Activated CD8-positive, alpha-beta T cell treated with anti-CD3 and anti-CD28 coated beads for 36 hours (primary cell): ENCODE measurements at regions not wholly inside any gene's neighbourhood (a gene's known extent, or its start where the extent isn't known, plus 50 kb on each side); places are given as distances from the start of the nearest gene placed in this dataset.

Experiments used
- ATAC-seq: fragments of 200-7000 bp; cut with Tn5 transposase; one replicate; pipeline ENCODE4 v1.10.0; 2021; ENCODE audit warnings: mild to moderate bottlenecking, moderate library complexity
- CTCF ChIA-PET: fragments of 350-600 bp; sonication (Branson Sonifier 250); formaldehyde crosslinking; loops from one replicate; lab custom pipeline; 2021; ENCODE audit warnings: antibody characterized with exemption; lab: Charles Lee
- POLR2A ChIA-PET: fragments of 350-600 bp; sonication (Branson Sonifier 250); formaldehyde crosslinking; loops from one replicate; lab custom pipeline; 2021; ENCODE audit warnings: antibody characterized with exemption; lab: Charles Lee
- DNase-seq: peaks from one replicate; pipeline ENCODE4 v3.0.0-alpha.2; 2020
- H3K27ac Mint-ChIP-seq: one replicate; pipeline ENCODE4 v1.8.0; 2021; ENCODE audit warnings: mild to moderate bottlenecking, mixed read lengths
- H3K27me3 Mint-ChIP-seq: one replicate; pipeline ENCODE4 v1.8.0; 2021; ENCODE audit warnings: mixed read lengths
- H3K36me3 Mint-ChIP-seq: one replicate; pipeline ENCODE4 v1.8.0; 2021; ENCODE audit warnings: low read depth, mixed read lengths
- H3K4me1 Mint-ChIP-seq: one replicate; pipeline ENCODE4 v1.8.0; 2021; ENCODE audit warnings: low read depth, mixed read lengths
- H3K4me3 Mint-ChIP-seq: one replicate; pipeline ENCODE4 v1.8.0; 2021; ENCODE audit warnings: mild to moderate bottlenecking, moderate library complexity, mixed read lengths
- H3K9me3 Mint-ChIP-seq: one replicate; pipeline ENCODE4 v1.8.0; 2021; ENCODE audit warnings: mixed read lengths
- intact Hi-C: fragments of 100-400 bp; cut with micrococcal nuclease; formaldehyde crosslinking; loops from one replicate; pipeline ENCODE4 v1.10.0; 2022
- TF ChIP-seq, protein P1 (sequence below): fragments of 200-600 bp; IDR thresholded peaks from one replicate; pipeline ENCODE4 v1.8.0; 2022; ENCODE audit warnings: antibody characterized with exemption, mild to moderate bottlenecking

- DNase-seq (no peak), ATAC-seq (no peak)
- Mint-ChIP-seq H3K36me3 (no peaks in the 10 kb centered on the region), H3K4me1 (no peaks in the 10 kb centered on the region), H3K4me3 (no peak overlapping the region), H3K27me3 (no peaks in the 10 kb centered on the region), H3K27ac (no peak overlapping the region), H3K9me3 (no peaks in the 10 kb centered on the region)
- TF ChIP-seq, protein P1, sequence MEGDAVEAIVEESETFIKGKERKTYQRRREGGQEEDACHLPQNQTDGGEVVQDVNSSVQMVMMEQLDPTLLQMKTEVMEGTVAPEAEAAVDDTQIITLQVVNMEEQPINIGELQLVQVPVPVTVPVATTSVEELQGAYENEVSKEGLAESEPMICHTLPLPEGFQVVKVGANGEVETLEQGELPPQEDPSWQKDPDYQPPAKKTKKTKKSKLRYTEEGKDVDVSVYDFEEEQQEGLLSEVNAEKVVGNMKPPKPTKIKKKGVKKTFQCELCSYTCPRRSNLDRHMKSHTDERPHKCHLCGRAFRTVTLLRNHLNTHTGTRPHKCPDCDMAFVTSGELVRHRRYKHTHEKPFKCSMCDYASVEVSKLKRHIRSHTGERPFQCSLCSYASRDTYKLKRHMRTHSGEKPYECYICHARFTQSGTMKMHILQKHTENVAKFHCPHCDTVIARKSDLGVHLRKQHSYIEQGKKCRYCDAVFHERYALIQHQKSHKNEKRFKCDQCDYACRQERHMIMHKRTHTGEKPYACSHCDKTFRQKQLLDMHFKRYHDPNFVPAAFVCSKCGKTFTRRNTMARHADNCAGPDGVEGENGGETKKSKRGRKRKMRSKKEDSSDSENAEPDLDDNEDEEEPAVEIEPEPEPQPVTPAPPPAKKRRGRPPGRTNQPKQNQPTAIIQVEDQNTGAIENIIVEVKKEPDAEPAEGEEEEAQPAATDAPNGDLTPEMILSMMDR = no peak
- POLR2A ChIA-PET = no interaction called here
- intact Hi-C loops = no loop called here
- CTCF ChIA-PET = no interaction called here
These were observed 833.5 kb downstream of the ADGRL2 start for GRCh38 chr1:82634266-82634665.

DNA sequence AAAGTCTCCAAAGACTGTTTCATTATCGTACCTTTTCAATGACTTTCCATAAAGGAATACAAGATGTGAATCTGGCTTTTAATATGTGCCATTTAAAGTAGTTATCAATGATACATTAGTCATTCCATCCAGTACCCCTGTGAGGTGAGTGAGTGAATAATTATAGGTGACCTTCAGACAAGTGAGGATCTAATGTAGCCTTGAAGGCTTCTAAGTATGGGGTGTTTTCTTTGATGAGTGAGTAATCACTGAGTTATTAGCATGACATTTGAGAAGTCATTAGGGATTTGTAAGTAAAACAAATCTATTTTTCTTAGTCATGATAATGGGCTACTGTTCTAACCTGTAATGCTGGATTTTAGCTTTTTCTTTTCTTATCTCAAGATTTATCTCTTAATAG, 831.4 kb downstream of the ADGRL2 start:
- intact Hi-C loops = no loop called here
- H3K27me3 Mint-ChIP-seq = no peaks in the 10 kb centered on the region
- no peak overlapping the region for H3K27ac Mint-ChIP-seq
- TF ChIP-seq, protein P1 = no peak
- H3K36me3 Mint-ChIP-seq = no peaks in the 10 kb centered on the region
- ChIA-PET POLR2A (no interaction called here), CTCF (no interaction called here)
- DNase-seq (no peak), ATAC-seq (no peak)
- no peaks in the 10 kb centered on the region for H3K9me3 Mint-ChIP-seq
- no peak overlapping the region for H3K4me3 Mint-ChIP-seq
- H3K4me1 Mint-ChIP-seq = no peaks in the 10 kb centered on the region

GRCh38 chr1:82628887-82629286, 828.2 kb downstream of the ADGRL2 start:
- no peaks in the 10 kb centered on the region for H3K4me1 Mint-ChIP-seq
- H3K4me3 Mint-ChIP-seq = no peak overlapping the region
- no peak overlapping the region for H3K27ac Mint-ChIP-seq
- ATAC-seq (no peak), DNase-seq (no peak)
- TF ChIP-seq, protein P1 = no peak
- H3K36me3 Mint-ChIP-seq = no peaks in the 10 kb centered on the region
- H3K9me3 Mint-ChIP-seq = peaks cover 10% of the 10 kb centered on the region
- CTCF ChIA-PET = no interaction called here
- POLR2A ChIA-PET = no interaction called here
- intact Hi-C loops = no loop called here
- no peaks in the 10 kb centered on the region for H3K27me3 Mint-ChIP-seq

- intact Hi-C loops = no loop called here
- TF ChIP-seq, protein P1 = no peak
- no peaks in the 10 kb centered on the region for H3K4me1 Mint-ChIP-seq
- no peak for DNase-seq
- CTCF ChIA-PET = no interaction called here
- H3K4me3 Mint-ChIP-seq = no peak overlapping the region
- POLR2A ChIA-PET = no interaction called here
- no peak overlapping the region for H3K27ac Mint-ChIP-seq
- no peak for ATAC-seq
- no peaks in the 10 kb centered on the region for H3K27me3 Mint-ChIP-seq
- H3K36me3 Mint-ChIP-seq = no peaks in the 10 kb centered on the region
- peaks cover 12% of the 10 kb centered on the region for H3K9me3 Mint-ChIP-seq
These were observed 824.8 kb downstream of the ADGRL2 start for GRCh38 chr1:82625537-82625936.

GRCh38 chr1:82621076-82621475, 820.3 kb downstream of the ADGRL2 start:
- DNase-seq = no peak
- Mint-ChIP-seq H3K4me1 (no peaks in the 10 kb centered on the region), H3K27me3 (no peaks in the 10 kb centered on the region), H3K36me3 (no peaks in the 10 kb centered on the region), H3K9me3 (peaks cover 5% of the 10 kb centered on the region), H3K4me3 (no peak overlapping the region), H3K27ac (no peak overlapping the region)
- intact Hi-C loops = no loop called here
- ChIA-PET CTCF (no interaction called here), POLR2A (no interaction called here)
- ATAC-seq = no peak
- TF ChIP-seq, protein P1 = no peak
